CD4-positive, alpha-beta T cell treated with Interleukin-2 at 100 ng/mL for 4 hours (primary cell): ENCODE measurements at regions not wholly inside any gene's neighbourhood (a gene's known extent, or its start where the extent isn't known, plus 50 kb on each side); places are given as distances from the start of the nearest gene placed in this dataset.
"Not testable (repeated sequence)": the region's sequence is repeated elsewhere in the genome, so short reads cannot be mapped to it uniquely, and the experiment has no call there.

ENCODE experiments used
- DNase-seq: peaks from one replicate; pipeline ENCODE4 v3.0.0-alpha.2; 2020; ENCODE audit warnings: low spot score

GRCh38 chr19:28318469-28319179 is 894.3 kb downstream of the UQCRFS1 start:
- no peak for DNase-seq

DNA sequence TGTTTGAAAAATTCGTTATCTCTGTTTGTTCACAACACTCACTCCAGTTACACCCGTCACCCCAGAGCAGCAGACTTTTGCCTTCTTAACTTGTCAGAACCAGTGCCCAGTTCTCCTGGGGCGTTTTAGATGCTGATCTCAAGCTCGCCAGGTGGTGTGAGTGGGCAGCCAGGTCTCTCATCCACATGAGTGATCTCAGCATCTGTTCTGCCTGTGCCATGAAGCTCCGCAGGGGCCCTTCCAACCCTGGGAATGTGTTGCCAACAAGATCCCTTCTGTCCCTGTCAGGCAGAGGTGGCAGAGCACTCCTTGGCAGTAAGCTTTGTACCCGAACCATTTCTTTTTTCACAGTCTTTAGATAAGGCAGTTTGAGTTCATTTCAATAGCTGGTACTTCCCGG is 896.5 kb downstream of the UQCRFS1 start:
- no peak for DNase-seq

- DNase-seq, result no peak
These were observed 898.2 kb downstream of the UQCRFS1 start for GRCh38 chr19:28314756-28315155.

GRCh38 chr19:28314287-28314686 is 898.7 kb downstream of the UQCRFS1 start:
- no peak for DNase-seq

- DNase-seq, result no peak
These were observed 899.3 kb downstream of the UQCRFS1 start for GRCh38 chr19:28313633-28314032.

- DNase-seq, result no peak
These were observed 900.7 kb downstream of the UQCRFS1 start for GRCh38 chr19:28312269-28312668.

- DNase-seq, result not testable (repeated sequence)
These were observed 902.1 kb downstream of the UQCRFS1 start for GRCh38 chr19:28310829-28311228.

DNA sequence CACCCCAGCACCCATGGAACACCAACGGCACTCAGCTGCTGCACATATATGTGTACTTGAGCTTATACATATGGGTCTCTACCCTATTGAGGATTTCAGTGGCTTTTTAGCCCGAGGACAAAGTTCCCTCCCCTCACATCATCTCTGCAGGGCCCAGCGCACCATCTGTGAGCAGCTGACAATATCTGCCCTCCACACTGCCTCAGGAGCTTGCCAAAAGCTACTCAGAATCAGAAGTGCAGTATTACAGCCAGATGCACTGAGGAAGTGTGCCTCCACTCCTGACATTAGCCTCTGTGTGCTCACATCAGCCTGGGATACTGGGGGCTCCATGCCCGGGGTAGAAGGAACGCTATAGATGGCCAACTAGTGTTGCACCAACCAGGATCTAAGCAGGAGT is 903.9 kb downstream of the UQCRFS1 start:
- no peak for DNase-seq

DNA sequence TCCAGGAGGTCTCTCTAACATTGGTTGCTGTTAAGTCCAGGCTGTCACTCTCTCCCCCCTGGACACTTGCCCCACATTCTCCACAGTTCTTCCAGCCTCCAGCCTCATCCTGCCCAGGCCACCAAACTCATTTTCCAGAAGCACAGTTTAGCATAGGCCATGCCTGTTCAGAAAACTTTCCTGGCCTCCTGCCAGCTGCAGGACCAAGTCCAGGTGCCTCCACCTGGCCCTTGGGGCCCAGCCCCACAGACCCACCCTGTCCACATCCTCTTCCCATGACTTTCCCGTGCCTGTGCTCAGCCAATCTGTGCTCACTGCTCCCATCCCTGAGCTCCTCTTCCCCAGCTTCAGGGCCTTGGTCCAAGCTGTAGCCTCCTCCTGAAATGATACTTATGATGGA is 905.0 kb downstream of the UQCRFS1 start:
- no peak for DNase-seq

DNA sequence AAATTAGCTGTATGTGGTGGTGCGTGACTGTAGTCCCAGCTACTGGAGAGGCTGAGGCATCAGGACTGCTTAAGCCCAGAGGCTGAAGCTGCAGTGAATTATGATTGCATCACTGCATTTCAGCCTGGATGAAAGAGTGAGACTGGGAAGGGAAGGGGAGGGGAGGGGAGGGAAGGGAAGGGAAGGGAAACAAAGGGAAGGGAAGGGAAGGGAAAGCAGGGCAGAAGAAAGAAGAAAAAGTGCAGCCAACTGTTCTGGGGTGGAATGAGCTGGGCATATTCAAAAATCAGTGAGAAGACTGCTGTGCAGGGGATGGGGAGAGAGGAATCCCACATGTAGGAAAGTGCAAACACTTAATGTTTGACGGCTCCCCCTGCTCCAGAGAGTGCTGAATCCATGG is 905.5 kb downstream of the UQCRFS1 start:
- no peak for DNase-seq

DNA sequence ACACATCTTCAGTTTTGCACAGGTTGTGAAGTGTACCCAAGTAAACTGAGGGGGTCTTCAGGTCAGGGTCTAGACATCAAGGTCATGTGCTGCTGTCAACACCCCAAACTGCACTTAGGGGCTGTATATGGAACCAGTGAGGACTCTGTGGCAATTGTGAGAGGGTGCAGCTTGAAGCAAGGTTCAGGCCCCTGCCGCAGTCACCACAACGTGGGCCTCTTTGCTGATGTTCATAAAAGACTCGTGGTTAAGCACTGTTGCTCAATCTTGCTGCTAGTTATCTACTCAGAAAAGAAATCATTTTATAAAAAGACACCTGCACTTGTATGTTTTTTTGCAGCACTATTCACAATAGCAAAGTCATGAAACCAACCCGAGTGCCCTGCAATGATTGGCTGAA is 907.4 kb downstream of the UQCRFS1 start:
- DNase-seq, result no peak

- no peak for DNase-seq
These were observed 909.4 kb downstream of the UQCRFS1 start for GRCh38 chr19:28303502-28303901.

- no peak for DNase-seq
These were observed 911.0 kb downstream of the UQCRFS1 start for GRCh38 chr19:28301961-28302360.

DNA sequence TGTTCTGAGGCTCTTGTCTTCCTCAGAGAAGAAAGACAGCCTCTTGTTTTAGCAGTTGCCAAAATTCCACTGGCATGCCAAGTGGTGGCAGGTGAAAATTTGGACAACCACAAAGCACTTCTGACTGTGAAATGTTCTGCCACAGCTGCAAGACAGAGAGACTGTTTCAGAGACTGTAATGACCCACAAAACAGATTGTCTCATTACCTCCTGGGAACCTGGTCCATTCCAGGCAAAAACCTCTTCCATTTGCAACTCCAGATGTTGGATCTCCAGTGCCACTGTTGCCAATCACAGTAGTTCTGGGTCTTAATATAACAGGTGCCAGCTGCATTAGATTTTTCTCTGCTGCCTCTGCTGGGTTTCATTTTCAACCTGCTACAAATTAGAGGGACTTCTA is 911.5 kb downstream of the UQCRFS1 start:
- DNase-seq, result no peak

GRCh38 chr19:28299649-28300048 is 913.3 kb downstream of the UQCRFS1 start:
- no peak for DNase-seq

- DNase-seq, result no peak
These were observed 915.3 kb downstream of the UQCRFS1 start for GRCh38 chr19:28297586-28298157.

- no peak for DNase-seq
These were observed 915.9 kb downstream of the UQCRFS1 start for GRCh38 chr19:28297036-28297435.

GRCh38 chr19:28296506-28296905 is 916.4 kb downstream of the UQCRFS1 start:
- DNase-seq, result no peak

DNA sequence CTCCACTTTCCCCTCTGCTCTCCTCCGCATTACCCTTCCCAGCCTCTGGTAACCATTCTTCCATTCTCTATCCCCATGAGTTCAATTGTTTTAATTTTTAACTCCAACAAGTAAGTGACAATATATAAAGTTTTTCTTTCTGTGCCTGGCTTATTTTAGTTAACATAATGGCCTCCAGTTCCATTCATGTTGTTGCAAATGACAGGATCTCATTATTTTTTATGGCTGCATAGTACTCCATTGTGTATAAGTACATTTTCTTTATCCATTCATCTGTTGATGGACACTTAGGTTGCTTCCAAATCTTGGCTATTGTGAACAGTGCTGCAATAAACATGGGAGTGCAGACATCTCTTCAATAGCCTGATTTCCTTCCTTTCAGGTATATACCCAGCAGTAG is 918.0 kb downstream of the UQCRFS1 start:
- not testable (repeated sequence) for DNase-seq

DNA sequence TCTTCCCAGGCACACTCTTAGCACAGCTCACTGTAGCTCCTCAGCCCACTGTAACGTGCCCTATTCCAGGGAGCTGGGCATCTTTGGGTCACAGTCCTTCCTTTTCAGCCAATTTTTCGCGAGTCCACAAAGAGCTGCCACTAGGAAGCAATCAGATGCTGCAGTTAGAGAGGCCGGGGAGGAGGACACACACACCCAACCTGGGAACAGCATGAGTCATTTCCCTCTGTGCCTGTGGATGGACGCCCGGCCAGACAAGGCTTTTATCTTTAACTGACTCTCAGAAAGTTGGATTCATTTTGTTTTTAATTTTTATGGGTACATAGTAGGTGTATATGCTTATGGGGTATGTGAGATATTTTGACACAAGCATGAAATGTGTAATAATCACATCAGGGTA is 918.6 kb downstream of the UQCRFS1 start:
- DNase-seq, result no peak

GRCh38 chr19:28293685-28294084 is 919.3 kb downstream of the UQCRFS1 start:
- no peak for DNase-seq

- no peak for DNase-seq
These were observed 920.0 kb downstream of the UQCRFS1 start for GRCh38 chr19:28292822-28293500.

DNA sequence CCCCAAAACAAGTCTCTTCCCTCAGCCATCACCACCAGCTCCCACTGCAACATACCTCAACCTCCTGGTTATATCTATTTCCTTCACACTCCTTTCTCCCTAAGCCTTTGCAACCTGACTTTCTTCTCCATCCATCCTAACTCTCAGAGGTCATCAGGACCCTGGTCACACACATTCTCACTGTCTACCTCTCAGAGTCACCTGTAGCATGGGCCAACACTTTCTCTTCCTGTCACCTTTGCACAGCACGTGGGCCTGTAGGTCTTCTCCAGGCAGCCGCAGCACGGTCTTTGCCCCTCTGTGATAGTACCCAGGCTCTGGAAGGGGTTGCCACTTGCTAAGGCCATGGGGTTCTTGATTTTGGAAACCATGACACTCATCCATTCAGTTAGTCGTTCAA is 921.1 kb downstream of the UQCRFS1 start:
- no peak for DNase-seq
